K562 (cell line): ENCODE measurements at regions not wholly inside any gene's neighbourhood (a gene's known extent, or its start where the extent isn't known, plus 50 kb on each side); places are given as distances from the start of the nearest gene placed in this dataset.

Source experiments
- ATAC-seq: fragments of 200-7000 bp; cut with Tn5 transposase; 3 replicates; pipeline ENCODE4 v1.9.1; 2020; ENCODE audit warnings: moderate library complexity
- BruUV-seq: library from RNA; stranded (reverse); fragments of 400-500 nt; replicated peaks from 2 replicates; lab custom pipeline; 2021; lab: Mats Ljungman, UMichigan
- CTCF ChIA-PET: fragments of 300-600 bp; formaldehyde crosslinking; extraction: SDS; loops from one replicate; lab custom pipeline; 2021; ENCODE audit warnings: low intra/inter-chr PET ratio; lab: Yijun Ruan, JAX
- POLR2A ChIA-PET: fragments of 300-600, 350-650 bp; sonication (Branson Sonifier 250); formaldehyde crosslinking; extraction: SDS; loops from one replicate; lab custom pipeline; 2021; ENCODE audit warnings: antibody characterized with exemption, inconsistent platforms; lab: Yijun Ruan, JAX
- DNase-seq, 4 experiments: peaks; one replicate each; pipeline versions ENCODE4 v3.0.0 to v3.0.0-alpha.2; 2011 to 2018; ENCODE audit warnings: low spot score in 3 of 4, mixed read lengths in 3 of 4; ENCODE audit errors: extremely low read depth in 1 of 4
- FAIRE-seq: peaks from 2 replicates; lab custom pipeline; 2011; peaks lifted over from hg19 to GRCh38; lab: Jason Lieb, UNC
- H2AFZ ChIP-seq: 2 replicates; pipeline ENCODE4 v1.6.0; 2011; ENCODE audit warnings: low read depth, low read length, control low read depth, inconsistent platforms
- H3K27ac ChIP-seq: fragments of 200-600 bp; 3 replicates; pipeline ENCODE4 v1.8.0; 2011; ENCODE audit warnings: low read depth, mild to moderate bottlenecking, control low read depth, inconsistent platforms, low read length, moderate library complexity, mixed read lengths; ENCODE audit errors: extremely low read depth
- H3K27me3 ChIP-seq, 2 experiments: fragments of 300-600 bp in 1 of 2; 2 replicates in 1 of 2; 3 replicates in 1 of 2; pipeline versions ENCODE4 v1.6.0 to v1.8.0; 2011; ENCODE audit warnings: inconsistent platforms in 2 of 2, low read length in 2 of 2, mild to moderate bottlenecking in 1 of 2, mixed read lengths in 1 of 2, moderate library complexity in 1 of 2; ENCODE audit not compliant: control insufficient read depth in 2 of 2, insufficient read depth in 2 of 2
- H3K36me3 ChIP-seq: fragments of 300-600 bp; 3 replicates; pipeline ENCODE4 v1.8.0; 2011; ENCODE audit warnings: mild to moderate bottlenecking, low read length, inconsistent platforms; ENCODE audit not compliant: control insufficient read depth, insufficient read depth
- H3K4me1 ChIP-seq, 2 experiments: fragments of 200-600 bp in 1 of 2; replicated peaks in 1 of 2; 2 replicates in 1 of 2; 3 replicates in 1 of 2; pipeline versions ENCODE4 v1.5.1 to v1.8.0; 2011; ENCODE audit warnings: inconsistent platforms in 2 of 2, low read length in 2 of 2, mild to moderate bottlenecking in 1 of 2, mixed read lengths in 1 of 2, moderate library complexity in 1 of 2; ENCODE audit not compliant: control insufficient read depth in 2 of 2, insufficient read depth in 2 of 2
- H3K4me2 ChIP-seq: 2 replicates; pipeline ENCODE4 v1.6.1; 2011; ENCODE audit warnings: low read length, control low read depth, inconsistent platforms, mixed read lengths; ENCODE audit not compliant: insufficient read depth
- H3K4me3 ChIP-seq: fragments of 200-600 bp; sonication (generic), shearing (Covaris generic); 2 replicates; pipeline ENCODE4 v1.5.1; 2016; ENCODE audit warnings: control low read depth, inconsistent platforms
- H3K79me2 ChIP-seq: fragments of 200-600 bp; 3 replicates; pipeline ENCODE4 v1.8.0; 2011; ENCODE audit warnings: low read length, inconsistent platforms; ENCODE audit not compliant: control insufficient read depth, insufficient read depth
- H3K9ac ChIP-seq, 2 experiments: 2 replicates each; pipeline versions ENCODE4 v1.6.0 to v1.6.1; 2011; ENCODE audit warnings: low read depth in 2 of 2, low read length in 2 of 2, control low read depth in 1 of 2, inconsistent platforms in 1 of 2, mild to moderate bottlenecking in 1 of 2, mixed read lengths in 1 of 2; ENCODE audit not compliant: insufficient read depth in 1 of 2
- H3K9me1 ChIP-seq: one replicate; pipeline ENCODE4 v1.6.0; 2011; ENCODE audit warnings: inconsistent platforms, mild to moderate bottlenecking, low read length, moderate library complexity; ENCODE audit not compliant: control insufficient read depth, insufficient read depth
- H3K9me3 ChIP-seq: replicated peaks from 2 replicates; pipeline ENCODE4 v1.5.1; 2011; ENCODE audit warnings: low read depth, low read length, inconsistent platforms; ENCODE audit not compliant: control insufficient read depth, insufficient read depth
- H4K20me1 ChIP-seq: replicated peaks from 2 replicates; pipeline ENCODE4 v1.6.1; 2011; ENCODE audit warnings: low read length, inconsistent platforms, mixed read lengths; ENCODE audit not compliant: control insufficient read depth, insufficient read depth
- ARNT ChIP-seq, 2 experiments: fragments of 450-650 bp; IDR thresholded peaks; 2 replicates each; pipeline ENCODE4 v1.6.1; 2016; ENCODE audit warnings: mild to moderate bottlenecking in 1 of 2
- C11orf30 ChIP-seq: fragments of 450-650 bp; IDR thresholded peaks from 2 replicates; pipeline ENCODE4 v1.6.1; 2016; ENCODE audit warnings: low read depth, mild to moderate bottlenecking
- CHD1 ChIP-seq: fragments of 200-600 bp; sonication (generic); IDR thresholded peaks from one replicate; pipeline ENCODE4 v1.6.1; 2012; ENCODE audit warnings: mild to moderate bottlenecking, moderate library complexity, low read length, inconsistent platforms
- DIDO1 ChIP-seq: fragments of 450-650 bp; IDR thresholded peaks from 2 replicates; pipeline ENCODE4 v1.6.1; 2016; ENCODE audit warnings: low read depth, missing biosample characterization, missing genetic modification characterization
- FOXM1 ChIP-seq, 2 experiments: fragments of 450-650 bp in 1 of 2; sonication (generic) in 1 of 2; formaldehyde crosslinking in 1 of 2; IDR thresholded peaks; 2 replicates each; pipeline versions ENCODE4 v1.6.1 to v1.9.0; 2017 to 2022; ENCODE audit warnings: low read depth in 2 of 2, mild to moderate bottlenecking in 2 of 2, missing genetic modification reagents in 1 of 2, moderate library complexity in 1 of 2
- HMGXB4 ChIP-seq: sonication (generic); formaldehyde crosslinking; IDR thresholded peaks from 2 replicates; pipeline ENCODE4 v1.8.1; 2023; ENCODE audit warnings: mild to moderate bottlenecking, missing genetic modification reagents
- MAFG ChIP-seq: fragments of 450-650 bp; conservative IDR thresholded peaks from 2 replicates; pipeline ENCODE4 v1.6.1; 2016; ENCODE audit warnings: missing genetic modification characterization, missing compliant biosample characterization
- NBN ChIP-seq: fragments of 450-650 bp; IDR thresholded peaks from 2 replicates; pipeline ENCODE4 v1.6.1; 2016; ENCODE audit warnings: low read depth, mild to moderate bottlenecking
- NCOA1 ChIP-seq: fragments of 450-650 bp; IDR thresholded peaks from 2 replicates; pipeline ENCODE4 v1.6.1; 2016; ENCODE audit warnings: low read depth
- PATZ1 ChIP-seq: fragments of 250-450 bp; sonication (Bioruptor Pico); IDR thresholded peaks from 2 replicates; pipeline ENCODE4 v1.5.0; 2020; ENCODE audit warnings: mild to moderate bottlenecking, borderline replicate concordance
- RFX1 ChIP-seq: fragments of 450-650 bp; IDR thresholded peaks from 2 replicates; pipeline ENCODE4 v1.6.1; 2016; ENCODE audit warnings: mild to moderate bottlenecking, moderate library complexity
- RFX5 ChIP-seq: IDR thresholded peaks from 2 replicates; pipeline ENCODE4 v1.6.1; 2011; ENCODE audit warnings: low read depth, mild to moderate bottlenecking, improper control_type of control experiment, low read length
- SP2 ChIP-seq: IDR thresholded peaks from 2 replicates; pipeline ENCODE4 v1.6.1; 2011; ENCODE audit warnings: mild to moderate bottlenecking, low read depth, low read length, moderate library complexity; ENCODE audit not compliant: poor library complexity, severe bottlenecking; ENCODE audit errors: extremely low read depth
- SPI1 ChIP-seq: IDR thresholded peaks from 2 replicates; pipeline ENCODE4 v1.6.1; 2011; ENCODE audit warnings: low read depth, low read length, control low read depth, borderline replicate concordance
- ZNF232 ChIP-seq: sonication (generic); formaldehyde crosslinking; IDR thresholded peaks from 2 replicates; pipeline ENCODE4 v1.8.0; 2022; ENCODE audit warnings: mild to moderate bottlenecking, missing genetic modification reagents
- ZNF316 ChIP-seq: fragments of 450-650 bp; IDR thresholded peaks from 2 replicates; pipeline ENCODE4 v1.6.1; 2016
- ZNF589 ChIP-seq: fragments of 200-800 bp; sonication (Bioruptor generic); IDR thresholded peaks from 2 replicates; pipeline ENCODE4 v1.6.1; 2016; ENCODE audit warnings: low read depth, missing genetic modification characterization, missing compliant biosample characterization
- ZNF740 ChIP-seq, 3 experiments: fragments of 200-800 bp in 1 of 3; sonication (Bioruptor generic) in 1 of 3; sonication (generic) in 1 of 3; formaldehyde crosslinking in 1 of 3; IDR thresholded peaks; 2 replicates each; pipeline versions ENCODE4 v1.6.1 to v1.8.0; 2016 to 2022; ENCODE audit warnings: mild to moderate bottlenecking in 2 of 3, missing compliant biosample characterization in 2 of 3, missing genetic modification characterization in 2 of 3, missing genetic modification reagents in 1 of 3
- ZNF830 ChIP-seq: fragments of 250-450 bp; sonication (Bioruptor Pico); IDR thresholded peaks from 2 replicates; pipeline ENCODE4 v1.5.0; 2021; ENCODE audit warnings: mild to moderate bottlenecking
- WGBS: fragments of 100-300 bp; shearing (Covaris generic); methylation state at CpG from one replicate; pipeline ENCODE4 v1.1.6; 2016; ENCODE audit warnings: low coverage, mixed read lengths; ENCODE audit not compliant: insufficient coverage; ENCODE audit errors: missing lambda C conversion rate; 5-methylcytosine and 5-hydroxymethylcytosine counted together
- in situ Hi-C: fragments of 300-500 bp; cut with MboI; formaldehyde crosslinking; loops from 4 replicates; pipeline ENCODE4 v1.15.0; 2018; ENCODE audit warnings: inconsistent platforms, mixed read lengths
- intact Hi-C: fragments of 100-400 bp; cut with micrococcal nuclease; formaldehyde crosslinking; loops from 2 replicates; pipeline ENCODE4 v1.14.2; 2022

- FAIRE-seq = no peak
- WGBS = 23% methylated on average over 5 of the region's 5 CpGs
- BruUV-seq = no TSS peak
- Histone ChIP-seq H3K27ac (no peak overlapping the region), H3K27me3 (peaks cover 0 to 21% of the 10 kb centered on the region in 2 experiments; a peak in 3 of 5 replicates), H3K4me1 (peaks cover 0 to 4% of the 10 kb centered on the region in 2 experiments; a peak in 1 of 5 replicates), H4K20me1 (peaks cover 6% of the 10 kb centered on the region; the same call in 1 of the 2 replicates), H2AFZ (no peak overlapping the region), H3K4me3 (no peak overlapping the region), H3K4me2 (no peak overlapping the region), H3K9me3 (no peaks in the 10 kb centered on the region), H3K36me3 (no peaks in the 10 kb centered on the region), H3K9me1 (no peaks in the 10 kb centered on the region), H3K79me2 (no peaks in the 10 kb centered on the region), H3K9ac (peak overlapping the region in 1 of 2 experiments; percentile 77; a peak in 1 of 4 replicates)
- in situ Hi-C loops (no loop called here), intact Hi-C loops (no loop called here)
- CTCF ChIA-PET = no interaction called here
- POLR2A ChIA-PET = interaction anchor here (0.6 to 0.7 kb wide), 3 partner anchors 21 to 24 kb away, joined by 3 read pairs; no protein-coding TSS in a partner anchor
- ATAC-seq = no peak
- no peak for DNase-seq
- TF ChIP-seq RFX5 = no peak
- TF ChIP-seq NCOA1 = no peak
- TF ChIP-seq RFX1 = no peak
- no peak for TF ChIP-seq PATZ1 (CRISPR knock-in tag)
- TF ChIP-seq NBN = no peak
- no peak for TF ChIP-seq FOXM1 (IDR thresholded peaks at IDR 0.05; ENCODE audit: low read depth)
- no peak for TF ChIP-seq FOXM1 (CRISPR knock-in tag; IDR thresholded peaks at IDR 0.05; ENCODE audit: low read depth)
- no peak for TF ChIP-seq ZNF589 (CRISPR knock-in tag)
- TF ChIP-seq SPI1 = 0 out of 2 replicates have a peak, but pooled peaks have one; percentile 13
- no peak for TF ChIP-seq HMGXB4 (CRISPR knock-in tag)
- TF ChIP-seq SP2 = no peak
- TF ChIP-seq DIDO1 (tag) = no peak
- no peak for TF ChIP-seq CHD1
- TF ChIP-seq ZNF232 (CRISPR knock-in tag) = no peak
- TF ChIP-seq MAFG = 0 out of 2 replicates have a peak, but pooled peaks have one; percentile 10
- TF ChIP-seq ZNF316 = peak; percentile 30; the same call in 1 of the 2 replicates
- no peak for TF ChIP-seq ZNF740 (CRISPR knock-in tag; IDR thresholded peaks at IDR 0.05)
- no peak for TF ChIP-seq ZNF740 (tag; IDR thresholded peaks at IDR 0.05)
- TF ChIP-seq ZNF830 = no peak
- TF ChIP-seq ARNT (IDR thresholded peaks at IDR 0.05) = no peak
- TF ChIP-seq C11orf30 = 0 out of 2 replicates have a peak, but pooled peaks have one; percentile 10
Measured at GRCh38 chr15:77811270-77811669, 178.6 kb upstream of the LINGO1 start.
